K562 (cell line): ENCODE measurements at regions not wholly inside any gene's neighbourhood (a gene's known extent, or its start where the extent isn't known, plus 50 kb on each side); places are given as distances from the start of the nearest gene placed in this dataset.

Experiments used
- CBX5 ChIP-seq: IDR thresholded peaks from 2 replicates; pipeline ENCODE4 v1.6.1; 2014; ENCODE audit warnings: low read depth, borderline replicate concordance
- EWSR1 ChIP-seq: fragments of 450-650 bp; IDR thresholded peaks from 2 replicates; pipeline ENCODE4 v1.6.1; 2018; ENCODE audit warnings: borderline replicate concordance, mild to moderate bottlenecking, low read depth, moderate library complexity; ENCODE audit not compliant: partially characterized antibody
- HLTF ChIP-seq: fragments of 450-650 bp; IDR thresholded peaks from 2 replicates; pipeline ENCODE4 v1.6.1; 2016
- NFYB ChIP-seq: IDR thresholded peaks from 2 replicates; pipeline ENCODE4 v1.6.1; 2011; ENCODE audit warnings: mild to moderate bottlenecking, moderate library complexity; ENCODE audit not compliant: insufficient read length; ENCODE audit errors: extremely low read depth
- NONO ChIP-seq, 2 experiments: fragments of 200-400 bp in 1 of 2; fragments of 450-650 bp in 1 of 2; formaldehyde crosslinking in 1 of 2; IDR thresholded peaks; 2 replicates each; pipeline ENCODE4 v1.6.1; 2017; ENCODE audit warnings: low read depth in 2 of 2, mild to moderate bottlenecking in 2 of 2, moderate library complexity in 2 of 2, low read length in 1 of 2
- PCBP1 ChIP-seq: fragments of 200-400 bp; formaldehyde crosslinking; IDR thresholded peaks from 2 replicates; pipeline ENCODE4 v1.6.1; 2018; ENCODE audit warnings: mild to moderate bottlenecking, low read depth, low read length; ENCODE audit not compliant: poor library complexity, severe bottlenecking
- POLR2A ChIP-seq: fragments of 450-650 bp; conservative IDR thresholded peaks from 2 replicates; pipeline ENCODE4 v1.6.1; 2016
- TEAD4 ChIP-seq, 2 experiments: sonication (generic) in 1 of 2; formaldehyde crosslinking in 1 of 2; IDR thresholded peaks; 2 replicates each; pipeline versions ENCODE4 v1.6.1 to v1.8.0; 2012 to 2022; ENCODE audit warnings: borderline replicate concordance in 1 of 2, inconsistent platforms in 1 of 2, low read length in 1 of 2, mild to moderate bottlenecking in 1 of 2, missing genetic modification reagents in 1 of 2
- ZZZ3 ChIP-seq: fragments of 450-650 bp; IDR thresholded peaks from 2 replicates; pipeline ENCODE4 v1.6.1; 2016; ENCODE audit warnings: antibody characterized with exemption, mild to moderate bottlenecking, moderate library complexity
- TF ChIP-seq, protein P1 (sequence below), 3 experiments: IDR thresholded peaks in 2 of 3; conservative IDR thresholded peaks in 1 of 3; 2 replicates each; pipeline ENCODE4 v1.5.1; 2011 to 2012; ENCODE audit warnings: low read length in 3 of 3, mild to moderate bottlenecking in 3 of 3, control low read depth in 2 of 3, improper control_type of control experiment in 1 of 3, inconsistent platforms in 1 of 3, low read depth in 1 of 3, mixed read lengths in 1 of 3, moderate library complexity in 1 of 3; ENCODE audit not compliant: insufficient read depth in 2 of 3
- TF ChIP-seq, protein P2 (sequence below): fragments of 450-650 bp; formaldehyde crosslinking; IDR thresholded peaks from 2 replicates; pipeline ENCODE4 v1.4.0; 2020; ENCODE audit warnings: mild to moderate bottlenecking, moderate library complexity

DNA sequence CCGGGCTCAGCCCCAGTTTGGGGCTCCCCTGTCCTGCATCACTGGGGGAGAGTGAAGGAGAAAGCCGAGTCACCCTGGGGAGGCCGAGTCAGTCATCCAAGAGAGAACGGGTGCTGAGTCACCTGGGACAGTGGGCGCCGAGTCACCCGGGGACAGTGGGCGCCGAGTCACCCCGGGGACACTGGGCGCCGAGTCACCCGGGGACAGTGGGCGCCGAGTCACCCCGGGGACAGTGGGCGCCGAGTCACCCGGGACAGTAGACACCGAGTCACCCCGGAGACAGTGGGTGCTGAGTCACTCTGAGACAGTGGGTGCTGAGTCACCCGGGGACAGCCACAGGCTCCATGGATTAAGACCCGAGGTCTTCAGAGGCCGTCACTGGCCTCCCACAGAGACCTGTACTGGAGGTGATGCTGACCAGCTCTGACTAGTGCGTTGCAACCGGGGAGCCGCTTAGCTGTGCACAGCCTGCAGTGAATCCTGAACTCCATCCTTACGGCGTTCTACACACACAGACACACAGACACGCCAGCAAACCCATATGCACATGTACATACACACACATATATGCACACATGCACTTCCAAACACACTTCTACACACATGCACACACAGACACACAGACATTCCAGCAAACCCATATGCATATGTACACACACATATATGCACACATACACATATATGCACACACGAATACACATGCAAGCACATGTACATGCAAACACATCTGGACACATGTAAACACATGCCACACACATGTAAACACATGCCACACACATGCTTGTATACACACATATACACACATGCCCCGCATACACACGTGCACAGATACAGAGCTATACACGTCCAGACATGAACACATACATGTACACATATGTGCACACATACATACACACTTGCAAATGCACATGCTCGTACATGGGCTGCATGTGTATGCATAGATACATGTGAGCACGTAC, 64.9 kb upstream of the GALNT9 start:
- TF ChIP-seq CBX5, result no peak
- TF ChIP-seq, protein P1, sequence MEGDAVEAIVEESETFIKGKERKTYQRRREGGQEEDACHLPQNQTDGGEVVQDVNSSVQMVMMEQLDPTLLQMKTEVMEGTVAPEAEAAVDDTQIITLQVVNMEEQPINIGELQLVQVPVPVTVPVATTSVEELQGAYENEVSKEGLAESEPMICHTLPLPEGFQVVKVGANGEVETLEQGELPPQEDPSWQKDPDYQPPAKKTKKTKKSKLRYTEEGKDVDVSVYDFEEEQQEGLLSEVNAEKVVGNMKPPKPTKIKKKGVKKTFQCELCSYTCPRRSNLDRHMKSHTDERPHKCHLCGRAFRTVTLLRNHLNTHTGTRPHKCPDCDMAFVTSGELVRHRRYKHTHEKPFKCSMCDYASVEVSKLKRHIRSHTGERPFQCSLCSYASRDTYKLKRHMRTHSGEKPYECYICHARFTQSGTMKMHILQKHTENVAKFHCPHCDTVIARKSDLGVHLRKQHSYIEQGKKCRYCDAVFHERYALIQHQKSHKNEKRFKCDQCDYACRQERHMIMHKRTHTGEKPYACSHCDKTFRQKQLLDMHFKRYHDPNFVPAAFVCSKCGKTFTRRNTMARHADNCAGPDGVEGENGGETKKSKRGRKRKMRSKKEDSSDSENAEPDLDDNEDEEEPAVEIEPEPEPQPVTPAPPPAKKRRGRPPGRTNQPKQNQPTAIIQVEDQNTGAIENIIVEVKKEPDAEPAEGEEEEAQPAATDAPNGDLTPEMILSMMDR (IDR thresholded peaks at IDR 0.05 in 2 of 3, conservative IDR thresholded peaks at IDR 0.05 in 1 of 3; ENCODE audit: insufficient read depth in 2 of 3, low read depth in 1 of 3, low read length in 3 of 3), result no peak
- no peak for TF ChIP-seq POLR2A
- no peak for TF ChIP-seq PCBP1
- no peak for TF ChIP-seq NONO (IDR thresholded peaks at IDR 0.05; ENCODE audit: low read depth in 2 of 2, low read length in 1 of 2)
- TF ChIP-seq NFYB, result no peak
- TF ChIP-seq, protein P2, sequence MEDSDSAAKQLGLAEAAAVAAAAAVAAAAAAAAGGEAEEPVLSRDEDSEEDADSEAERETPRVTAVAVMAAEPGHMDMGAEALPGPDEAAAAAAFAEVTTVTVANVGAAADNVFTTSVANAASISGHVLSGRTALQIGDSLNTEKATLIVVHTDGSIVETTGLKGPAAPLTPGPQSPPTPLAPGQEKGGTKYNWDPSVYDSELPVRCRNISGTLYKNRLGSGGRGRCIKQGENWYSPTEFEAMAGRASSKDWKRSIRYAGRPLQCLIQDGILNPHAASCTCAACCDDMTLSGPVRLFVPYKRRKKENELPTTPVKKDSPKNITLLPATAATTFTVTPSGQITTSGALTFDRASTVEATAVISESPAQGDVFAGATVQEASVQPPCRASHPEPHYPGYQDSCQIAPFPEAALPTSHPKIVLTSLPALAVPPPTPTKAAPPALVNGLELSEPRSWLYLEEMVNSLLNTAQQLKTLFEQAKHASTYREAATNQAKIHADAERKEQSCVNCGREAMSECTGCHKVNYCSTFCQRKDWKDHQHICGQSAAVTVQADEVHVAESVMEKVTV (CRISPR knock-in tag), result no peak
- no peak for TF ChIP-seq TEAD4 (IDR thresholded peaks at IDR 0.05; ENCODE audit: low read length)
- no peak for TF ChIP-seq TEAD4 (CRISPR knock-in tag; IDR thresholded peaks at IDR 0.05; ENCODE audit: borderline replicate concordance)
- no peak for TF ChIP-seq HLTF
- no peak for TF ChIP-seq EWSR1
- no peak for TF ChIP-seq ZZZ3
